ENCODE measurements at regions not wholly inside any gene's neighbourhood (a gene's known extent, or its start where the extent isn't known, plus 50 kb on each side); places are given as distances from the start of the nearest gene placed in this dataset.

DNA sequence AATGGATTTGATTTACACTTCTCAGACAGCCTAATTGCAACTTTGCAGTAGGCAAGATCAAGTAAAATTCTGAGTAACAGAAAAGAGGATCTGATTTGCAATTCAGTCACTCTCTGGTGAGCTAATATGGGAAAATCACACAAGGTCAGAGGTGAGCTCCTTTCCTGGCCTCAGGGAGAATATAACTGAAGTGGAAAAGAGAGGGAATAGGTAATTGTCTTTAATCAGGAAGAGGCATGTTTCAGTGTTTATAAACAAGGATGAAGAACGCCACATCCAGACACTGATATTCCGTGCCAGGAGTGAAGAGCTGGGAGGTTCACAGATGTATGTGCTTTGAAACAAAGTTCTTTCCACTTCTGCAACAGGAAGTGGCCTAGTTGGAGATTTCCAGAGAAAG, 127.1 kb downstream of the ETAA1 start (continued):
- TF ChIP-seq POU6F1 (CRISPR knock-in tag; IDR thresholded peaks at IDR 0.05; ENCODE audit: borderline replicate concordance, low read depth): no peak
- TF ChIP-seq OSR1 (CRISPR knock-in tag; IDR thresholded peaks at IDR 0.05): no peak

- ATAC-seq: no peak
- TF ChIP-seq OSR1 (CRISPR knock-in tag; IDR thresholded peaks at IDR 0.05) (no peak), POU6F1 (CRISPR knock-in tag; IDR thresholded peaks at IDR 0.05; ENCODE audit: borderline replicate concordance, low read depth) (no peak)
- TF ChIP-seq, protein P1, sequence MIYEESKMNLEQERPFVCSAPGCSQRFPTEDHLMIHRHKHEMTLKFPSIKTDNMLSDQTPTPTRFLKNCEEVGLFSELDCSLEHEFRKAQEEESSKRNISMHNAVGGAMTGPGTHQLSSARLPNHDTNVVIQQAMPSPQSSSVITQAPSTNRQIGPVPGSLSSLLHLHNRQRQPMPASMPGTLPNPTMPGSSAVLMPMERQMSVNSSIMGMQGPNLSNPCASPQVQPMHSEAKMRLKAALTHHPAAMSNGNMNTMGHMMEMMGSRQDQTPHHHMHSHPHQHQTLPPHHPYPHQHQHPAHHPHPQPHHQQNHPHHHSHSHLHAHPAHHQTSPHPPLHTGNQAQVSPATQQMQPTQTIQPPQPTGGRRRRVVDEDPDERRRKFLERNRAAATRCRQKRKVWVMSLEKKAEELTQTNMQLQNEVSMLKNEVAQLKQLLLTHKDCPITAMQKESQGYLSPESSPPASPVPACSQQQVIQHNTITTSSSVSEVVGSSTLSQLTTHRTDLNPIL (CRISPR knock-in tag; IDR thresholded peaks at IDR 0.05; ENCODE audit: low read depth): no peak
- TF ChIP-seq, protein P2, sequence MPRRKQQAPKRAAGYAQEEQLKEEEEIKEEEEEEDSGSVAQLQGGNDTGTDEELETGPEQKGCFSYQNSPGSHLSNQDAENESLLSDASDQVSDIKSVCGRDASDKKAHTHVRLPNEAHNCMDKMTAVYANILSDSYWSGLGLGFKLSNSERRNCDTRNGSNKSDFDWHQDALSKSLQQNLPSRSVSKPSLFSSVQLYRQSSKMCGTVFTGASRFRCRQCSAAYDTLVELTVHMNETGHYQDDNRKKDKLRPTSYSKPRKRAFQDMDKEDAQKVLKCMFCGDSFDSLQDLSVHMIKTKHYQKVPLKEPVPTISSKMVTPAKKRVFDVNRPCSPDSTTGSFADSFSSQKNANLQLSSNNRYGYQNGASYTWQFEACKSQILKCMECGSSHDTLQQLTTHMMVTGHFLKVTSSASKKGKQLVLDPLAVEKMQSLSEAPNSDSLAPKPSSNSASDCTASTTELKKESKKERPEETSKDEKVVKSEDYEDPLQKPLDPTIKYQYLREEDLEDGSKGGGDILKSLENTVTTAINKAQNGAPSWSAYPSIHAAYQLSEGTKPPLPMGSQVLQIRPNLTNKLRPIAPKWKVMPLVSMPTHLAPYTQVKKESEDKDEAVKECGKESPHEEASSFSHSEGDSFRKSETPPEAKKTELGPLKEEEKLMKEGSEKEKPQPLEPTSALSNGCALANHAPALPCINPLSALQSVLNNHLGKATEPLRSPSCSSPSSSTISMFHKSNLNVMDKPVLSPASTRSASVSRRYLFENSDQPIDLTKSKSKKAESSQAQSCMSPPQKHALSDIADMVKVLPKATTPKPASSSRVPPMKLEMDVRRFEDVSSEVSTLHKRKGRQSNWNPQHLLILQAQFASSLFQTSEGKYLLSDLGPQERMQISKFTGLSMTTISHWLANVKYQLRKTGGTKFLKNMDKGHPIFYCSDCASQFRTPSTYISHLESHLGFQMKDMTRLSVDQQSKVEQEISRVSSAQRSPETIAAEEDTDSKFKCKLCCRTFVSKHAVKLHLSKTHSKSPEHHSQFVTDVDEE (CRISPR knock-in tag; IDR thresholded peaks at IDR 0.05): no peak
Observed at GRCh38 chr2:67524777-67525176, 127.6 kb downstream of the ETAA1 start.

- no peak for ATAC-seq
Observed at GRCh38 chr2:67526283-67526682, 129.2 kb downstream of the ETAA1 start.

GRCh38 chr2:67528320-67528719, 131.2 kb downstream of the ETAA1 start:
- ATAC-seq: no peak
- TF ChIP-seq RARB (CRISPR knock-in tag; IDR thresholded peaks at IDR 0.05): no peak
- no peak for TF ChIP-seq ZFP30 (CRISPR knock-in tag; IDR thresholded peaks at IDR 0.05)
- TF ChIP-seq, protein P1 (CRISPR knock-in tag; IDR thresholded peaks at IDR 0.05; ENCODE audit: low read depth): no peak

More at GRCh38 chr2:67526283-67526682, 129.2 kb downstream of the ETAA1 start:
- TF ChIP-seq ZC3H10 (CRISPR knock-in tag; IDR thresholded peaks at IDR 0.05) (no peak), SNAI2 (CRISPR knock-in tag; IDR thresholded peaks at IDR 0.05) (no peak), ESRRG (CRISPR knock-in tag; IDR thresholded peaks at IDR 0.05) (no peak), RARB (CRISPR knock-in tag; IDR thresholded peaks at IDR 0.05) (no peak), BACH2 (CRISPR knock-in tag; IDR thresholded peaks at IDR 0.05; ENCODE audit: borderline replicate concordance) (no peak), CSDC2 (CRISPR knock-in tag; IDR thresholded peaks at IDR 0.05) (no peak), OSR1 (CRISPR knock-in tag; IDR thresholded peaks at IDR 0.05) (no peak)
- TF ChIP-seq, protein P2 (CRISPR knock-in tag; IDR thresholded peaks at IDR 0.05): no peak
- TF ChIP-seq, protein P3, sequence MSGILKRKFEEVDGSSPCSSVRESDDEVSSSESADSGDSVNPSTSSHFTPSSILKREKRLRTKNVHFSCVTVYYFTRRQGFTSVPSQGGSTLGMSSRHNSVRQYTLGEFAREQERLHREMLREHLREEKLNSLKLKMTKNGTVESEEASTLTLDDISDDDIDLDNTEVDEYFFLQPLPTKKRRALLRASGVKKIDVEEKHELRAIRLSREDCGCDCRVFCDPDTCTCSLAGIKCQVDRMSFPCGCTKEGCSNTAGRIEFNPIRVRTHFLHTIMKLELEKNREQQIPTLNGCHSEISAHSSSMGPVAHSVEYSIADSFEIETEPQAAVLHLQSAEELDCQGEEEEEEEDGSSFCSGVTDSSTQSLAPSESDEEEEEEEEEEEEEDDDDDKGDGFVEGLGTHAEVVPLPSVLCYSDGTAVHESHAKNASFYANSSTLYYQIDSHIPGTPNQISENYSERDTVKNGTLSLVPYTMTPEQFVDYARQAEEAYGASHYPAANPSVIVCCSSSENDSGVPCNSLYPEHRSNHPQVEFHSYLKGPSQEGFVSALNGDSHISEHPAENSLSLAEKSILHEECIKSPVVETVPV (CRISPR knock-in tag; IDR thresholded peaks at IDR 0.05): no peak
